ENCODE measurements at regions not wholly inside any gene's neighbourhood (a gene's known extent, or its start where the extent isn't known, plus 50 kb on each side); places are given as distances from the start of the nearest gene placed in this dataset.

DNA sequence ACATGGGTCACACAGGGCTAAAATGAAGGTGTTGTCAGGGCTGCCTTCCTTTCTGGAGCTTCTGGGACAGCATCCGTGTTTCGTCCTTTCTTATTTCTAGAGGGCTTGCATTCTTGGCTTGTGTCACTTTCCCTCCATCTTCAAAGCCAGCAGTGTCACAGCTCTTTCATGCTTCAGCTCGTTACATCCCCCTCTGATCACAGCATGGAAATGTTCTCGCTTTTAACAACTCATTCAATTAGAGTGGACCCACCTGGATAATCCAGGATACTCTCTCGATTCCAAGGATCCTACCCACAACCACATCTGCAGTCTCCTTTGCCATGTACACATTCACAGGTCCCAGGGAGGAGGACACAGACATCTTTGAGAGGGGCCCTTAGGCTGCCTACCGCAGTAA is 316.2 kb upstream of the FIGN start:
- TF ChIP-seq CTCF (IDR thresholded peaks at IDR 0.05) (no peak), POLR2A (IDR thresholded peaks at IDR 0.05; ENCODE audit: low read depth) (no peak)

Data from esophagus muscularis mucosa (tissue), 3 donors.